Neural cell (in vitro differentiated cells): ENCODE measurements at regions not wholly inside any gene's neighbourhood (a gene's known extent, or its start where the extent isn't known, plus 50 kb on each side); places are given as distances from the start of the nearest gene placed in this dataset.

Experiments
- EP300 ChIP-seq: fragments of 450-650 bp; conservative IDR thresholded peaks from 2 replicates; pipeline ENCODE4 v1.6.1; 2014; ENCODE audit warnings: antibody characterized with exemption, mild to moderate bottlenecking, moderate library complexity; ENCODE audit not compliant: poor library complexity, severe bottlenecking
- EZH2 ChIP-seq: fragments of 200-600, 300-800 bp; shearing (Covaris generic), sonication (generic); IDR thresholded peaks from 2 replicates; pipeline ENCODE4 v1.6.1; 2014; ENCODE audit warnings: antibody characterized with exemption, low read length, borderline replicate concordance, mild to moderate bottlenecking; ENCODE audit not compliant: insufficient read depth, poor library complexity, severe bottlenecking
- MXI1 ChIP-seq: fragments of 450-650 bp; conservative IDR thresholded peaks from 2 replicates; pipeline ENCODE4 v1.6.1; 2014; ENCODE audit warnings: antibody characterized with exemption, mild to moderate bottlenecking; ENCODE audit not compliant: poor library complexity, severe bottlenecking
- POLR2AphosphoS5 ChIP-seq: IDR thresholded peaks from 2 replicates; pipeline ENCODE4 v1.6.1; 2012
- RAD21 ChIP-seq: fragments of 450-650 bp; conservative IDR thresholded peaks from 2 replicates; pipeline ENCODE4 v1.6.1; 2014; ENCODE audit warnings: antibody characterized with exemption, mild to moderate bottlenecking, moderate library complexity
- SMC3 ChIP-seq: fragments of 450-650 bp; conservative IDR thresholded peaks from 2 replicates; pipeline ENCODE4 v1.6.1; 2014; ENCODE audit warnings: antibody characterized with exemption, mild to moderate bottlenecking, moderate library complexity; ENCODE audit not compliant: poor library complexity
- TAF1 ChIP-seq: IDR thresholded peaks from 2 replicates; pipeline ENCODE4 v1.6.1; 2012; ENCODE audit warnings: low read depth
- TF ChIP-seq, protein P1 (sequence below): fragments of 450-650 bp; IDR thresholded peaks from 2 replicates; pipeline ENCODE4 v1.5.1; 2014; ENCODE audit warnings: antibody characterized with exemption, mild to moderate bottlenecking, moderate library complexity; ENCODE audit not compliant: poor library complexity, severe bottlenecking
- TF ChIP-seq, protein P2 (sequence below): IDR thresholded peaks from 2 replicates; pipeline ENCODE4 v1.6.1; 2012; ENCODE audit warnings: borderline replicate concordance

DNA sequence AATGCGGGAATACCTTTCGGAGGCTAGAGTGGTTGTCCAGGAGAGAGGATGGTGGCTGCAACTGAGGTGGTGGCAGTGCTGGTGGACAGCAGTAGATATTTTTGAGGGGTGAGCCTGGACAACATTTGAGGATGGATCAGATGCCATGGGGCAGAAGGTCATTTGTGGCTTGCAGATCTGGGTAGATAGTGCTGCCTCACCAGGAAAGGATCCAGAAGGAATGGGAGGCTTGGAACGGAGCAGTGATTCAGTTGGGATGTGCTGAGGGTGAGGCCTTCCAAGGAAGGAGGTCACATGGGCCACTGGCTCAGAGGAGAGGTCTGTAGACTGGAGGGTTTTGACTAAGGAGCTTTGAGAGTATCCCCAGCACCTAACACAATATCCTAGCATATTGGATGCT, 110.8 kb upstream of the KAZN start:
- TF ChIP-seq, protein P1, sequence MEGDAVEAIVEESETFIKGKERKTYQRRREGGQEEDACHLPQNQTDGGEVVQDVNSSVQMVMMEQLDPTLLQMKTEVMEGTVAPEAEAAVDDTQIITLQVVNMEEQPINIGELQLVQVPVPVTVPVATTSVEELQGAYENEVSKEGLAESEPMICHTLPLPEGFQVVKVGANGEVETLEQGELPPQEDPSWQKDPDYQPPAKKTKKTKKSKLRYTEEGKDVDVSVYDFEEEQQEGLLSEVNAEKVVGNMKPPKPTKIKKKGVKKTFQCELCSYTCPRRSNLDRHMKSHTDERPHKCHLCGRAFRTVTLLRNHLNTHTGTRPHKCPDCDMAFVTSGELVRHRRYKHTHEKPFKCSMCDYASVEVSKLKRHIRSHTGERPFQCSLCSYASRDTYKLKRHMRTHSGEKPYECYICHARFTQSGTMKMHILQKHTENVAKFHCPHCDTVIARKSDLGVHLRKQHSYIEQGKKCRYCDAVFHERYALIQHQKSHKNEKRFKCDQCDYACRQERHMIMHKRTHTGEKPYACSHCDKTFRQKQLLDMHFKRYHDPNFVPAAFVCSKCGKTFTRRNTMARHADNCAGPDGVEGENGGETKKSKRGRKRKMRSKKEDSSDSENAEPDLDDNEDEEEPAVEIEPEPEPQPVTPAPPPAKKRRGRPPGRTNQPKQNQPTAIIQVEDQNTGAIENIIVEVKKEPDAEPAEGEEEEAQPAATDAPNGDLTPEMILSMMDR: no peak
- TF ChIP-seq EZH2: no peak
- no peak for TF ChIP-seq POLR2AphosphoS5
- TF ChIP-seq, protein P2, sequence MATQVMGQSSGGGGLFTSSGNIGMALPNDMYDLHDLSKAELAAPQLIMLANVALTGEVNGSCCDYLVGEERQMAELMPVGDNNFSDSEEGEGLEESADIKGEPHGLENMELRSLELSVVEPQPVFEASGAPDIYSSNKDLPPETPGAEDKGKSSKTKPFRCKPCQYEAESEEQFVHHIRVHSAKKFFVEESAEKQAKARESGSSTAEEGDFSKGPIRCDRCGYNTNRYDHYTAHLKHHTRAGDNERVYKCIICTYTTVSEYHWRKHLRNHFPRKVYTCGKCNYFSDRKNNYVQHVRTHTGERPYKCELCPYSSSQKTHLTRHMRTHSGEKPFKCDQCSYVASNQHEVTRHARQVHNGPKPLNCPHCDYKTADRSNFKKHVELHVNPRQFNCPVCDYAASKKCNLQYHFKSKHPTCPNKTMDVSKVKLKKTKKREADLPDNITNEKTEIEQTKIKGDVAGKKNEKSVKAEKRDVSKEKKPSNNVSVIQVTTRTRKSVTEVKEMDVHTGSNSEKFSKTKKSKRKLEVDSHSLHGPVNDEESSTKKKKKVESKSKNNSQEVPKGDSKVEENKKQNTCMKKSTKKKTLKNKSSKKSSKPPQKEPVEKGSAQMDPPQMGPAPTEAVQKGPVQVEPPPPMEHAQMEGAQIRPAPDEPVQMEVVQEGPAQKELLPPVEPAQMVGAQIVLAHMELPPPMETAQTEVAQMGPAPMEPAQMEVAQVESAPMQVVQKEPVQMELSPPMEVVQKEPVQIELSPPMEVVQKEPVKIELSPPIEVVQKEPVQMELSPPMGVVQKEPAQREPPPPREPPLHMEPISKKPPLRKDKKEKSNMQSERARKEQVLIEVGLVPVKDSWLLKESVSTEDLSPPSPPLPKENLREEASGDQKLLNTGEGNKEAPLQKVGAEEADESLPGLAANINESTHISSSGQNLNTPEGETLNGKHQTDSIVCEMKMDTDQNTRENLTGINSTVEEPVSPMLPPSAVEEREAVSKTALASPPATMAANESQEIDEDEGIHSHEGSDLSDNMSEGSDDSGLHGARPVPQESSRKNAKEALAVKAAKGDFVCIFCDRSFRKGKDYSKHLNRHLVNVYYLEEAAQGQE: no peak
- no peak for TF ChIP-seq EP300
- TF ChIP-seq TAF1: no peak
- TF ChIP-seq RAD21: no peak
- no peak for TF ChIP-seq MXI1
- no peak for TF ChIP-seq SMC3
